Mesodermal cell (in vitro differentiated cells): ENCODE measurements at regions not wholly inside any gene's neighbourhood (a gene's known extent, or its start where the extent isn't known, plus 50 kb on each side); places are given as distances from the start of the nearest gene placed in this dataset.

Experiments
- H3K27ac ChIP-seq: 2 replicates; pipeline ENCODE4 v1.7.0; 2013; ENCODE audit warnings: mild to moderate bottlenecking, low read depth, low read length, moderate library complexity; ENCODE audit not compliant: severe bottlenecking
- H3K36me3 ChIP-seq: 2 replicates; pipeline ENCODE4 v1.7.1; 2013; ENCODE audit warnings: mild to moderate bottlenecking, low read length, moderate library complexity; ENCODE audit not compliant: control insufficient read depth, insufficient read depth
- H3K4me1 ChIP-seq: one replicate; pipeline ENCODE4 v1.7.1; 2013; ENCODE audit warnings: mild to moderate bottlenecking, low read length; ENCODE audit not compliant: insufficient read depth, control insufficient read depth, poor library complexity, severe bottlenecking
- H3K4me3 ChIP-seq: 2 replicates; pipeline ENCODE4 v1.7.0; 2013; ENCODE audit warnings: low read length, control low read depth, mild to moderate bottlenecking; ENCODE audit not compliant: insufficient read depth, poor library complexity, severe bottlenecking; ENCODE audit errors: extremely low read depth
- H3K9me3 ChIP-seq: 2 replicates; pipeline ENCODE4 v1.7.1; 2013; ENCODE audit warnings: mild to moderate bottlenecking, low read length, moderate library complexity; ENCODE audit not compliant: control insufficient read depth
- WGBS, 2 experiments: methylation state at CpG; one replicate each; pipeline ENCODE4 v1.1.5; 2013; ENCODE audit warnings: missing lambda C conversion rate in 2 of 2; ENCODE audit not compliant: insufficient coverage in 2 of 2; 5-methylcytosine and 5-hydroxymethylcytosine counted together

DNA sequence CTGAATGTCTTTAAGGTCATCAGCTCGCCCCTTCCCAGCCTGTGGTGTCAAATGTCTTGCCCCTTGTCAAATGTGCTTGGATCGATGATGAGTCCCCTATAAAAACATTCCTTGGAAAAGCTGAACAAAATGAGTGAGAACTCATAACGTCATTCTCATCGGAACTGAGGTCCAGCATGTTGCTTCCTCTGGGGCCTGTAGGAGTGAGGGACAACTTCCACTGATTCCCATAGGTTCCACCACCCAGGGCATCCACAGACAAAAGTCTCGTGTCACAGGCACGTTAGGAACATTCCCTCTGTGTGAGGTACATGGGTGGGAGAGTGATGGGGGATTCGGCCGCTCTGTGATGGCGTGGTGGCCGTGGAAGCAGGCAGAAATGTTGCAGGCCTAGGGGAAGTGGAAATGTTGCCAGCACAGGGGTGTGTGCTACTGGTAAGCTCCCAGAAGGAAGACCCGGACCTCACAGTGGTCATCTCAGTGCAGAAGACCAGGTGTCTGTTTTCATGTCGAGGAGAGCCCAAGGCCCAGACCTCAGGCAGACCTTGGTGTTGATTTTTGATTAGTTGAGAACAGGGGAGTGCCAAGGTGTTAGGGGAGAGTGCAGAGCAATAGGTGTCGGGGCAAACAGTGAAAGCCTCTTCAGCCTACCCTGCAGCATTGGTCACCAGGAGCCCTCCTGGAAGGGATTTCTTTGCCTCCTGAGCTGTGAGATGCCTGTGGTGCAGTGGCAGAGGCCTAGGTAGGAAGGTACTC, 96.8 kb downstream of the SNRPN start:
- Histone ChIP-seq H3K27ac (no peak overlapping the region), H3K36me3 (peaks cover 94% of the 10 kb centered on the region), H3K4me1 (no peaks in the 10 kb centered on the region), H3K4me3 (no peak overlapping the region), H3K9me3 (peaks cover 93% of the 10 kb centered on the region)
- 88 to 89% methylated on average over 9 to 11 of the region's 13 CpGs for WGBS, 2 experiments

DNA sequence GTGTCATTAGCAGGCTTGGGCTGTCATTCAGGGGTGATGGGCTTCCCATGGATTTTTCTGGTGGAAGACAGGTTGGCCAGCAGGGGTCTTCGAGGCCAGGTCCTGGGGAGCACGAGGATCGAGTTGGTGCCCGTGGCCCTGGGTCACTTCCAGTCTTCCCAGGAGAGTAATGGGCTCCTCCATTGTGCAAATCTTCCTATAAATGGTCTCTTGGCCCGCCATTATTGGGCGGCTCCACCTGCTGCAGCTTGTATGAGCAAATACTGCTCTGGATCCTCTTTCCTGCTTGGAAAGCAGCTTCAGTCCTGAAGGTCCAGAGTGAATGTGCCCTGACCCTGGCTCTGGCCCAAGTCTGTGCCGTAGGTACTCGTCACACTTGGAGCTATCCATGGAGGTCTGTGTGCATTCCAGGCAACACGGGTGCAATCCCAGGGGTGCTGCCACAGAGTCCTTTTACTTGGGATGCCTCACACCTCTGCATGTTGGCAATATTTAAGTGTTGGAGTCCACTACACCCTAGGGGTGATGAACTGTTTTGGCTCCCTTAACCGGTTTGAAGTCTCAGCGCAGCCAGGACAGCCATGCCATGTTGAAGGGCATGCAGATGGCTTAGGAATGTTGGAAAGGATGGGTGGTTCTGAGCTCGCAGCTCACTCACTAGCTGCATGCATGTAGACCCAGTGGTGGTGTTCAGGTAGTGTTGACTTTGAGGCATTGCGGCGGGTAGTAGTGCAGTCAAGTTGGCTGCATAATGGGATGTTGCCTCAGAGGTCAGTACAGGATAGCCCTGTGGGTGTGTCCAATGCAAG, 97.6 kb downstream of the SNRPN start:
- Histone ChIP-seq H3K36me3 (peaks cover 94% of the 10 kb centered on the region), H3K4me3 (no peak overlapping the region), H3K4me1 (no peaks in the 10 kb centered on the region), H3K27ac (no peak overlapping the region), H3K9me3 (peaks cover 93% of the 10 kb centered on the region)
- 87 to 91% methylated on average over 14 of the region's 14 CpGs for WGBS, 2 experiments

DNA sequence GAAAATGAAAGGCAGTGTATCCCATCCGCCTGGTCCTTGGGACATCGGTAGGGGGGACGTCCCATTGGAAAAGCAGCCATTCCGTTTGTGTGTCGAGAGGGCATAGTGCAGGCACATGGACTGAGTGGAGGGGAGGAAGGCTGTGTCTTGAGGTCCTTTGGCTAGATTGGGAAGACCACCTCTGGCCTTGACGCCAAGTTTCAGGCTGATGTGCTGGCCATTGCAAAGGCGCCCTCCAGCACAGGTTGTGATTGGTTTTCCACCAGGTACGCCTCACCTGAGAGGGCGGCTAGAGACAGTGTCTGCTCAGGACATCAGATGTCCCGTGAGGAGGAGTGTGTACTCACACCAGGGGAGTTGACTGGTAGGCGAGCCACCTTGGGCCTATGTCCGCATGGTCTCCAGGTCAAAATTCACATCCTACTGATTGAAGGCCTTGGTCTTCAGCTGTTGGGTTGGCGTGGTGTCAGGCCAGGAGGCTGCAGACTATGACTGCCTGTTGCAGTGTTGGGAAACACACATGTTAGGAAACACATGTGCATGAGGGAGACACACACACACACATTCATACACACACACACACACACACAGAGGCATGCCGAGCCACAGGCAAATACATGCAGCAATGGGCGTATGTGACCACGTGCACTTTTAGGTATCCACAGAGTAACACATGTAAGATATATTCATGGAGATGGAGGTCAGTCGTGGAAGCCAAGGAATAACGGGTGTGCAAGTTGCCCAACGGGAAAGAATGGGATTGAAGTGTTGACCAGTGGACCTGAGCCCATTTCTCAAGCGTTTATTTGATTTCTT, 98.4 kb downstream of the SNRPN start:
- peaks cover 93% of the 10 kb centered on the region for H3K9me3 ChIP-seq
- no peak overlapping the region for H3K27ac ChIP-seq
- 90 to 91% methylated on average over 17 to 18 of the region's 20 CpGs for WGBS, 2 experiments
- no peak overlapping the region for H3K4me3 ChIP-seq
- H3K4me1 ChIP-seq: no peaks in the 10 kb centered on the region
- H3K36me3 ChIP-seq: peaks cover 94% of the 10 kb centered on the region

DNA sequence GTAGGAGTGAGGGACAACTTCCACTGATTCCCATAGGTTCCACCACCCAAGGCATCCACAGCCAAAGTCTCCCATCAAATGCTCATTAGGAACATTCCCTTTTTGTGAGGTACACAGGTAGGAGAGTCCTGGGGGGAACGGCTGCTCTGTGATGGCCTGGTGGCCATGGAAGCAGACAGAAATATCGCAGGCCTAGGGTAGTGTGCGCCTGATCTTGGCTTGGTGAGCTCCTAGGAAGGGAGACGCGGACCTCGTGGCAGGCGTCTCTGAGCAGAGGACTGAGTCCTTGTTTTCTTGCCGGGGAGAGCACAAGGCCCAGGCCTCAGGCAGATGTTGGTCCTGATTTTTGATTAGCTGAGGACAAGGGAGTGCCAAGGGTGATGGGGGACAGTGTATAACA, 99.5 kb downstream of the SNRPN start:
- whole genome bisulfite sequencing, 2 experiments: 83 to 89% methylated on average over 2 to 8 of the region's 8 CpGs
- peaks cover 97% of the 10 kb centered on the region for H3K36me3 ChIP-seq
- no peaks in the 10 kb centered on the region for H3K4me1 ChIP-seq
- H3K4me3 ChIP-seq: no peak overlapping the region
- no peak overlapping the region for H3K27ac ChIP-seq
- peaks cover 96% of the 10 kb centered on the region for H3K9me3 ChIP-seq

DNA sequence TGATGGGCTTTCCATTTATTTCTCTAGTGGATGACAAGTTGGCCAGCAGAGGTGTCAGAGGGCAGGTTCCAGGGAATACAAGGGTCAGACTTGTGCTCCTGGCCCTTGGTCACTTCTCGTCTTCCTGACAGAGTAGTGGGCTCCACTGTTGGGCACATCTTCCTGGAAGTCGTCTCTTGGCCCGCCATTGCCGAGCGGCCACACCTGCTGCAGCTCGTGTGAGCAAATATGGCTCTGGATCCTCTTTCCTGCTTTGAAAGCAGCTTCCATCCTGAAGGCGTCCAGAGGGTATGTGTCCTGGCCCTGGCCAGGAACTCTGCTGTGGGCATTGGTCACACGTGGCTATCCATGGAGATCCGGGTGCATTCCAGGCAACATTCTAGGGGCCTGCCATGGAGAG, 100.2 kb downstream of the SNRPN start:
- H3K4me3 ChIP-seq: no peak overlapping the region
- peaks cover 100% of the 10 kb centered on the region for H3K36me3 ChIP-seq
- H3K9me3 ChIP-seq: peaks cover 99% of the 10 kb centered on the region
- H3K27ac ChIP-seq: no peak overlapping the region
- 84 to 86% methylated on average over 9 of the region's 9 CpGs for WGBS, 2 experiments
- no peaks in the 10 kb centered on the region for H3K4me1 ChIP-seq

DNA sequence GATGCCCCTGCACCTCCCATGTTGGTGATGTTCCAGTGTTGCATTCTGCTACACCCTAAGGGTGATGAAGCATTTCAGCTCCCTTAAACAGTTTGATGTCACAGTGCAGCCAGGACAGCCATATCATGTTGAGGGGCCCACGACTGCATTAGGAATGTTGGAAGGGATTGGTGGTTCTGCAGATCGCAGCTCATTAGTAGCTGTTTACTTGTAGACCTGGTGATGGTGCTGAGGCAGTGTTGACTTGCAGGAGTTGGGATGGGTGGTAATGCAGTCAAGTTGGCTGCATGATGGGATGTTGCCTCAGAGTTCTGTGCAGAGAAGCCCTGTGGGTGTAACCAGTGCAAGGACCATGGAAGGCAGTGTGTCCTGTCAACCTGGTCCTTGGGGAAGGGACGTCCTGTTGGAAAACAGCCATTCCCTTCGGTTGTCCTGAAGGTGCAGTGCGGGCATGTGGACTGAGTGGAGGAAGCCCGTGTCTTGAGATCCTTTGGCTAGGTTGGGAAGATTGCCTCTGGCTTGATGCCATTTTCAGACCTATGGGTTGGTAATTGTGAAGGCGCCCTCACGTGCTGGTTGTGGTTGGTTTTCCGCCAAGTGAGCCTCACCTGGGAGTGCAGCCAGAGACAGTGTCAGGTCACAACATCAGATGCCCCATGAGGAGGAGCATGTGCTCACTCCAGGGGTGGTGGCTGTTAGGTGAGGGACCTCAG, 100.7 kb downstream of the SNRPN start:
- Histone ChIP-seq H3K4me1 (no peaks in the 10 kb centered on the region), H3K27ac (no peak overlapping the region), H3K36me3 (peaks cover 100% of the 10 kb centered on the region), H3K9me3 (peaks cover 99% of the 10 kb centered on the region), H3K4me3 (no peak overlapping the region)
- WGBS, 2 experiments: 94% methylated on average over 9 of the region's 9 CpGs

DNA sequence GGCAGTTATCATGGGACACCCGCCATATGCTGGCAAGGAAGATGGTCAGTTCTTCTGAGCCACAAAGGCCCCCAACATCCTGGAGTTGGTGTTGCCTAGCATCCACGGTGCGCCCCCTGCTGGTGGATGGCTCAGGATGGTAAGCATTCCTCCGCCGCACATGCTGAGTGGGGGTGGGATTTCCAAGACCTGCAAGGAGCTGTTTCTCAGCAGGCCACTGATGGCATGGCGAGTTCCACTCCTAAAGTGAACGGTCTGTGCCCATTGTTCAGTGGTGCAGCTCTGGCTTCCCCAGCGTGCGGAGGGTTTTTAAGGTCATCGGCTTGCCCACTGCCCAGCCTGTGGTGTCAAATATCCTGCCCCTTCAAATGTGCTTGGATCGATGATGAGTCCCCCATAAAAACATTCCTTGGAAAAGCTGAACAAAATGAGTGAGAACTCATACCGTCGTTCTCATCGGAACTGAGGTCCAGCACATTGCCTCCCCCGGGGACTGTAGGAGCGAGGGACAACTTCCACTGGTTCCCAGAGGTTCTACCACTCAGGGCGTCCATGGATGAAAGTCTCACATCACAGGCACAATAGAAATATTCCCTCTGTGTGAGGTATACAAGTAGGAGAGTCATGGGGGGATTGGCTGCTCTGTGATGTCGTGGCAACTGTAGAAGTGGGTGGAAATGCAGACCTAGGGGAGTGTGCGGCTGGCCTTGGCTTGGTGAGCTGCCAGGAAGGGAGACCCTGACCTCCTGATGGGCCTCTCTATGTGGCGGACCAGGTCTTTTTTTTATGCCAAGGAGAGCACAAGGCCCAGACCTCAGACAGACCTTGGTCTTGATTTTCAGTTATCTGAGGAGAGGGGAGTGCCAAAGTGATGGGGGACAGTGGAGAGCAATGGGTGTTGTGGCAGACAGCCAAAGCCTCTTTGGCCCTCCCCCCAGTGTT, 102.0 kb downstream of the SNRPN start:
- Histone ChIP-seq H3K4me3 (no peak overlapping the region), H3K36me3 (peaks cover 100% of the 10 kb centered on the region), H3K4me1 (no peaks in the 10 kb centered on the region), H3K27ac (no peak overlapping the region), H3K9me3 (peaks cover 99% of the 10 kb centered on the region)
- WGBS, 2 experiments: 88 to 93% methylated on average over 14 to 18 of the region's 20 CpGs

DNA sequence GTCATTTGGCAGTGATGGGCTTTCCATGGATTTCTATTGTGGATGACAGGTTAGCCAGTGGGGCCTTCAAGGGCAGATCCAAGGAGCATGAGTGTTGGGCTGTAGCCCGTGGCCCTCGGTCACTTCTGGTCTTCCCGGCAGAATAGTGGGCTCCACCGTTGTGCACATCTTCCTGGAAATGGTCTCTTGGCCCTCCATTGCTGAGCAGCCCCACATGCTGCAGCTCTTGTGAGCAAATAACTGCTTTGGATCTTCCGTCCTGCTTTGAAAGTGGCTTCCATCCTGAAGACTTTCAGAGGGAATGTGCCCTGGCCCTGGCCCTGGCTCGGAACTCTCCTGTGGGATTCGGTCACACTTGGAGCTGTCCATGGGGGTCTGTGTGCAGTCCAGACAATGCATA, 102.8 kb downstream of the SNRPN start:
- no peaks in the 10 kb centered on the region for H3K4me1 ChIP-seq
- peaks cover 100% of the 10 kb centered on the region for H3K36me3 ChIP-seq
- WGBS, 2 experiments: 93 to 95% methylated on average over 7 of the region's 7 CpGs
- no peak overlapping the region for H3K27ac ChIP-seq
- H3K9me3 ChIP-seq: peaks cover 99% of the 10 kb centered on the region
- H3K4me3 ChIP-seq: no peak overlapping the region

DNA sequence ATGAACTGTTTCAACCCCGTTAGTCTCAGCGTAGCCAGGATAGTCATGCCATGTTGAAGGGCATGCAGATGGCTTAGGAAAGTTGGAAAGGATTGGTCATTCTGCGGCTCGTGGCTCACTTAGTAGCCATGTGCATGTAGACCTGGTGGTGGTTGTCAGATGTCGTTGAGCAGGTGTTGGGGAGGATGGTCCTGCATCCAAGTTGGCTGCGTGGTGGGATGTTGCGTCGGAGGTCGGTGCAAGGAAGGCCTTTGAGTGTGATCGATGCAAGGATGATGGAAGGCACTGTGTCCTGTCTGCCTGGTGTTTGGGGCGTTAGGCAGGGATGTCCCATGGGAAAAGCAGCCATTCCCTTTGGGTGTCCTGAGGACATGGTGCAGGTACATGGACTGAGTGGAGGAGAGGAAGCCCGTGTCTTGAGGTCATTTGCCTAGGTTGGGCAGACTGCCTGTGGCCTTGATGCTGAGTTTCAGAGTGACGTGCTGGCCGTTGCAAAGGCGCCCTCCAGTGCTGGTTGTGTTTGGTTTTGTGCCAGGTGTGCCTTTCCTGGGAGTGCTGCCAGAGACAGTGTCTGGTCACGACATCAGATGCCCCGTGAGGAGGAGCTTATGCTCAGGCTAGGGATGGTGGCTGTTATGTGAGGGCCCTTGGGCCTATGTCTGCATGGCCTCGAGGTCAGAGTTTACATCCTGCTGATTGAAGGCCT, 103.4 kb downstream of the SNRPN start:
- Histone ChIP-seq H3K4me1 (no peaks in the 10 kb centered on the region), H3K27ac (no peak overlapping the region), H3K4me3 (no peak overlapping the region), H3K9me3 (peaks cover 99% of the 10 kb centered on the region), H3K36me3 (peaks cover 100% of the 10 kb centered on the region)
- 81 to 87% methylated on average over 15 to 17 of the region's 18 CpGs for WGBS, 2 experiments
